Endodermal cell (in vitro differentiated cells): ENCODE measurements at regions not wholly inside any gene's neighbourhood (a gene's known extent, or its start where the extent isn't known, plus 50 kb on each side); places are given as distances from the start of the nearest gene placed in this dataset.

Experiments
- DNase-seq: peaks from one replicate; pipeline ENCODE4 v3.0.0-alpha.2; 2017
- H3K27ac ChIP-seq: 2 replicates; pipeline ENCODE4 v1.5.1; 2013; ENCODE audit warnings: mild to moderate bottlenecking, low read depth, low read length, moderate library complexity
- H3K27me3 ChIP-seq: 2 replicates; pipeline ENCODE4 v1.6.1; 2013; ENCODE audit warnings: mild to moderate bottlenecking, low read length, moderate library complexity; ENCODE audit not compliant: insufficient read depth, control insufficient read depth, poor library complexity, severe bottlenecking
- H3K36me3 ChIP-seq: 2 replicates; pipeline ENCODE4 v1.7.0; 2013; ENCODE audit warnings: mild to moderate bottlenecking, low read length, moderate library complexity; ENCODE audit not compliant: control insufficient read depth, insufficient read depth
- H3K4me1 ChIP-seq: one replicate; pipeline ENCODE4 v1.7.0; 2013; ENCODE audit warnings: low read length; ENCODE audit not compliant: control insufficient read depth, insufficient read depth
- H3K4me3 ChIP-seq: 2 replicates; pipeline ENCODE4 v1.5.1; 2013; ENCODE audit warnings: mild to moderate bottlenecking, low read length, moderate library complexity
- H3K9ac ChIP-seq: 2 replicates; pipeline ENCODE4 v1.6.1; 2013; ENCODE audit warnings: mild to moderate bottlenecking, low read length, moderate library complexity; ENCODE audit not compliant: poor library complexity, severe bottlenecking; ENCODE audit errors: extremely low read depth
- H3K9me3 ChIP-seq: 2 replicates; pipeline ENCODE4 v1.6.1; 2013; ENCODE audit warnings: mild to moderate bottlenecking, low read length, moderate library complexity; ENCODE audit not compliant: control insufficient read depth
- H3K27ac Mint-ChIP-seq: 2 replicates; pipeline ENCODE4 v1.8.0; 2020; ENCODE audit warnings: mixed read lengths
- H3K27me3 Mint-ChIP-seq: 2 replicates; pipeline ENCODE4 v1.8.0; 2021; ENCODE audit warnings: mild to moderate bottlenecking, mixed read lengths; ENCODE audit not compliant: insufficient read depth
- H3K36me3 Mint-ChIP-seq: 2 replicates; pipeline ENCODE4 v1.8.0; 2020; ENCODE audit warnings: low read depth, mixed read lengths
- H3K4me1 Mint-ChIP-seq: 2 replicates; pipeline ENCODE4 v1.8.0; 2020; ENCODE audit warnings: mixed read lengths
- H3K4me3 Mint-ChIP-seq: 2 replicates; pipeline ENCODE4 v1.8.0; 2020; ENCODE audit warnings: mild to moderate bottlenecking, moderate library complexity, mixed read lengths
- H3K9me3 Mint-ChIP-seq: 2 replicates; pipeline ENCODE4 v1.8.0; 2020; ENCODE audit warnings: mild to moderate bottlenecking, mixed read lengths
- WGBS, 2 experiments: methylation state at CpG; one replicate each; pipeline versions ENCODE4 v1.1.5 to v1.1.7; 2013; ENCODE audit warnings: missing lambda C conversion rate in 2 of 2, mixed read lengths in 1 of 2; ENCODE audit not compliant: insufficient coverage in 1 of 2, insufficient read length in 1 of 2; 5-methylcytosine and 5-hydroxymethylcytosine counted together
- TF ChIP-seq, protein P1 (sequence below): fragments of 200-600 bp; sonication (generic); conservative IDR thresholded peaks from 2 replicates; pipeline ENCODE4 v1.5.0; 2021; ENCODE audit warnings: antibody characterized with exemption, mild to moderate bottlenecking

- H3K9ac ChIP-seq, result no peak overlapping the region
- Mint-ChIP-seq H3K27me3 (no peaks in the 10 kb centered on the region), H3K9me3 (no peaks in the 10 kb centered on the region), H3K27ac (no peak overlapping the region), H3K4me3 (no peak overlapping the region), H3K4me1 (peaks cover 12% of the 10 kb centered on the region), H3K36me3 (no peaks in the 10 kb centered on the region)
- TF ChIP-seq, protein P1, sequence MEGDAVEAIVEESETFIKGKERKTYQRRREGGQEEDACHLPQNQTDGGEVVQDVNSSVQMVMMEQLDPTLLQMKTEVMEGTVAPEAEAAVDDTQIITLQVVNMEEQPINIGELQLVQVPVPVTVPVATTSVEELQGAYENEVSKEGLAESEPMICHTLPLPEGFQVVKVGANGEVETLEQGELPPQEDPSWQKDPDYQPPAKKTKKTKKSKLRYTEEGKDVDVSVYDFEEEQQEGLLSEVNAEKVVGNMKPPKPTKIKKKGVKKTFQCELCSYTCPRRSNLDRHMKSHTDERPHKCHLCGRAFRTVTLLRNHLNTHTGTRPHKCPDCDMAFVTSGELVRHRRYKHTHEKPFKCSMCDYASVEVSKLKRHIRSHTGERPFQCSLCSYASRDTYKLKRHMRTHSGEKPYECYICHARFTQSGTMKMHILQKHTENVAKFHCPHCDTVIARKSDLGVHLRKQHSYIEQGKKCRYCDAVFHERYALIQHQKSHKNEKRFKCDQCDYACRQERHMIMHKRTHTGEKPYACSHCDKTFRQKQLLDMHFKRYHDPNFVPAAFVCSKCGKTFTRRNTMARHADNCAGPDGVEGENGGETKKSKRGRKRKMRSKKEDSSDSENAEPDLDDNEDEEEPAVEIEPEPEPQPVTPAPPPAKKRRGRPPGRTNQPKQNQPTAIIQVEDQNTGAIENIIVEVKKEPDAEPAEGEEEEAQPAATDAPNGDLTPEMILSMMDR, result no peak
- DNase-seq, result no peak
- H3K36me3 ChIP-seq, result no peaks in the 10 kb centered on the region
- H3K27ac ChIP-seq, result no peak overlapping the region
- H3K27me3 ChIP-seq, result no peaks in the 10 kb centered on the region
- H3K4me1 ChIP-seq, result no peaks in the 10 kb centered on the region
- H3K4me3 ChIP-seq, result no peak overlapping the region
- 77 to 100% methylated on average over 1 to 2 of the region's 2 CpGs for WGBS, 2 experiments
- H3K9me3 ChIP-seq, result no peaks in the 10 kb centered on the region
These were observed 174.2 kb upstream of the PUM3 start for GRCh38 chr9:3018071-3018470.

DNA sequence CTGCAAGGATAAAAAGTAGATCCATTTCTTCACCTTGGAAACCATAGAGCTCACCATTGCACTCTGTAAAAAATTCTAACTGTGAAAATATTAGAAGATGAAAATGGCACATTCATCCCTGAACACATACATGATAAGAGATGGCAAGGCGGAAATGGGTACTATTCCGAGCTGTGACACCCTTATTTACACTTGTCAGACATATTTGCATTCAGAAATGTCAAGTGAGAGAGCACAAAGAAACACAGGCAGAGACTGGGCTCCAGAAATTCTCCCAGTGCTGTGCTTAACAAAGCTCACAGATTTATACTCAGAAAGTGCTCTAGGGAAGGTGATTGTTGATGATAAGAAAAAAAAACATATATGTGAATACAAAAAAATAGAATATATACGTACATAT, 170.3 kb upstream of the PUM3 start:
- WGBS, 2 experiments, result 94 to 100% methylated on average over 2 of the region's 3 CpGs
- H3K9ac ChIP-seq, result no peak overlapping the region
- Mint-ChIP-seq H3K36me3 (no peaks in the 10 kb centered on the region), H3K27me3 (no peaks in the 10 kb centered on the region), H3K4me1 (no peaks in the 10 kb centered on the region), H3K4me3 (no peak overlapping the region), H3K9me3 (no peaks in the 10 kb centered on the region), H3K27ac (no peak overlapping the region)
- H3K27me3 ChIP-seq, result no peaks in the 10 kb centered on the region
- H3K27ac ChIP-seq, result no peak overlapping the region
- no peak overlapping the region for H3K4me3 ChIP-seq
- TF ChIP-seq, protein P1, result no peak
- no peaks in the 10 kb centered on the region for H3K4me1 ChIP-seq
- H3K9me3 ChIP-seq, result no peaks in the 10 kb centered on the region
- DNase-seq, result no peak
- no peaks in the 10 kb centered on the region for H3K36me3 ChIP-seq

- Mint-ChIP-seq H3K4me1 (no peaks in the 10 kb centered on the region), H3K9me3 (no peaks in the 10 kb centered on the region), H3K27ac (no peak overlapping the region), H3K4me3 (no peak overlapping the region), H3K36me3 (no peaks in the 10 kb centered on the region), H3K27me3 (no peaks in the 10 kb centered on the region)
- Histone ChIP-seq H3K4me1 (no peaks in the 10 kb centered on the region), H3K27me3 (no peaks in the 10 kb centered on the region), H3K27ac (no peak overlapping the region), H3K9me3 (no peaks in the 10 kb centered on the region), H3K9ac (no peak overlapping the region), H3K4me3 (no peak overlapping the region), H3K36me3 (no peaks in the 10 kb centered on the region)
- DNase-seq, result no peak
- TF ChIP-seq, protein P1, result no peak
- WGBS, 2 experiments, result 82 to 86% methylated on average over 3 to 5 of the region's 5 CpGs
These were observed 168.9 kb upstream of the PUM3 start for GRCh38 chr9:3012842-3013241.
